Endodermal cell (in vitro differentiated cells): ENCODE measurements at regions not wholly inside any gene's neighbourhood (a gene's known extent, or its start where the extent isn't known, plus 50 kb on each side); places are given as distances from the start of the nearest gene placed in this dataset.

Experiments
- DNase-seq: peaks from one replicate; pipeline ENCODE4 v3.0.0-alpha.2; 2017
- H3K27ac ChIP-seq: 2 replicates; pipeline ENCODE4 v1.5.1; 2013; ENCODE audit warnings: mild to moderate bottlenecking, low read depth, low read length, moderate library complexity
- H3K27me3 ChIP-seq: 2 replicates; pipeline ENCODE4 v1.6.1; 2013; ENCODE audit warnings: mild to moderate bottlenecking, low read length, moderate library complexity; ENCODE audit not compliant: insufficient read depth, control insufficient read depth, poor library complexity, severe bottlenecking
- H3K36me3 ChIP-seq: 2 replicates; pipeline ENCODE4 v1.7.0; 2013; ENCODE audit warnings: mild to moderate bottlenecking, low read length, moderate library complexity; ENCODE audit not compliant: control insufficient read depth, insufficient read depth
- H3K4me1 ChIP-seq: one replicate; pipeline ENCODE4 v1.7.0; 2013; ENCODE audit warnings: low read length; ENCODE audit not compliant: control insufficient read depth, insufficient read depth
- H3K4me3 ChIP-seq: 2 replicates; pipeline ENCODE4 v1.5.1; 2013; ENCODE audit warnings: mild to moderate bottlenecking, low read length, moderate library complexity
- H3K9ac ChIP-seq: 2 replicates; pipeline ENCODE4 v1.6.1; 2013; ENCODE audit warnings: mild to moderate bottlenecking, low read length, moderate library complexity; ENCODE audit not compliant: poor library complexity, severe bottlenecking; ENCODE audit errors: extremely low read depth
- H3K9me3 ChIP-seq: 2 replicates; pipeline ENCODE4 v1.6.1; 2013; ENCODE audit warnings: mild to moderate bottlenecking, low read length, moderate library complexity; ENCODE audit not compliant: control insufficient read depth
- H3K27ac Mint-ChIP-seq: 2 replicates; pipeline ENCODE4 v1.8.0; 2020; ENCODE audit warnings: mixed read lengths
- H3K27me3 Mint-ChIP-seq: 2 replicates; pipeline ENCODE4 v1.8.0; 2021; ENCODE audit warnings: mild to moderate bottlenecking, mixed read lengths; ENCODE audit not compliant: insufficient read depth
- H3K36me3 Mint-ChIP-seq: 2 replicates; pipeline ENCODE4 v1.8.0; 2020; ENCODE audit warnings: low read depth, mixed read lengths
- H3K4me1 Mint-ChIP-seq: 2 replicates; pipeline ENCODE4 v1.8.0; 2020; ENCODE audit warnings: mixed read lengths
- H3K4me3 Mint-ChIP-seq: 2 replicates; pipeline ENCODE4 v1.8.0; 2020; ENCODE audit warnings: mild to moderate bottlenecking, moderate library complexity, mixed read lengths
- H3K9me3 Mint-ChIP-seq: 2 replicates; pipeline ENCODE4 v1.8.0; 2020; ENCODE audit warnings: mild to moderate bottlenecking, mixed read lengths
- CTCF ChIP-seq: fragments of 200-600 bp; sonication (generic); conservative IDR thresholded peaks from 2 replicates; pipeline ENCODE4 v1.5.0; 2021; ENCODE audit warnings: antibody characterized with exemption, mild to moderate bottlenecking
- WGBS, 2 experiments: methylation state at CpG; one replicate each; pipeline versions ENCODE4 v1.1.5 to v1.1.7; 2013; ENCODE audit warnings: missing lambda C conversion rate in 2 of 2, mixed read lengths in 1 of 2; ENCODE audit not compliant: insufficient coverage in 1 of 2, insufficient read length in 1 of 2; 5-methylcytosine and 5-hydroxymethylcytosine counted together

- Histone ChIP-seq H3K27ac (no peak overlapping the region), H3K4me1 (no peaks in the 10 kb centered on the region), H3K4me3 (no peak overlapping the region), H3K9me3 (no peaks in the 10 kb centered on the region), H3K9ac (no peak overlapping the region), H3K36me3 (no peaks in the 10 kb centered on the region), H3K27me3 (no peaks in the 10 kb centered on the region)
- Mint-ChIP-seq H3K27me3 (no peaks in the 10 kb centered on the region), H3K4me1 (peaks cover 7% of the 10 kb centered on the region), H3K4me3 (no peak overlapping the region), H3K9me3 (no peaks in the 10 kb centered on the region), H3K36me3 (no peaks in the 10 kb centered on the region), H3K27ac (no peak overlapping the region)
- TF ChIP-seq CTCF, result no peak
- 78% methylated on average over 2 of the region's 3 CpGs; no CpG with 5 or more reads in 1 of the 2 experiments for WGBS, 2 experiments
- no peak for DNase-seq
Measured at GRCh38 chr7:13411636-13412035, 577.8 kb downstream of the ETV1 start.

DNA sequence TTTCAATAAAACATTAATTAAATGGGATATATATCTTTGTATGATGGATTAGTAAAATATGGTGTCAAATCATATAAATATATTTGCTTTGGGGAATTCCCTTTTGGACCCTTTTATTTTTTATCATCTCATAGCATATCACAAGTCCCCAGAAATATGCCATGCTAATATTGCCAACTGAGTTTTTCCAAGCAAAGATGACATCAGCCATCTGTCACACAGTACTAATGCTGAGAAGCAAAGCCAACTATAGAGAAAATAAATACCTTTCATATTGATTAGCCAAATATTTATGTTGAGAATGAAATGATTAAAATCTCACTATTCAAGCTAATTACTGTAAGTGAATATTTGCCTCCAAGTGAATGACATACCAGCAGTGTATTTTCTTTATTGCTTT, 575.3 kb downstream of the ETV1 start:
- H3K27me3 ChIP-seq, result no peaks in the 10 kb centered on the region
- H3K27ac ChIP-seq, result no peak overlapping the region
- H3K4me3 ChIP-seq, result no peak overlapping the region
- H3K9me3 ChIP-seq, result peaks cover 6% of the 10 kb centered on the region
- H3K9ac ChIP-seq, result no peak overlapping the region
- no peaks in the 10 kb centered on the region for H3K27me3 Mint-ChIP-seq
- no peak overlapping the region for H3K27ac Mint-ChIP-seq
- H3K36me3 Mint-ChIP-seq, result peaks cover 2% of the 10 kb centered on the region
- no peaks in the 10 kb centered on the region for H3K4me1 Mint-ChIP-seq
- no peaks in the 10 kb centered on the region for H3K4me1 ChIP-seq
- no peaks in the 10 kb centered on the region for H3K36me3 ChIP-seq
- peaks cover 5% of the 10 kb centered on the region for H3K9me3 Mint-ChIP-seq
- no peak for DNase-seq
- no peak for TF ChIP-seq CTCF
- no peak overlapping the region for H3K4me3 Mint-ChIP-seq

DNA sequence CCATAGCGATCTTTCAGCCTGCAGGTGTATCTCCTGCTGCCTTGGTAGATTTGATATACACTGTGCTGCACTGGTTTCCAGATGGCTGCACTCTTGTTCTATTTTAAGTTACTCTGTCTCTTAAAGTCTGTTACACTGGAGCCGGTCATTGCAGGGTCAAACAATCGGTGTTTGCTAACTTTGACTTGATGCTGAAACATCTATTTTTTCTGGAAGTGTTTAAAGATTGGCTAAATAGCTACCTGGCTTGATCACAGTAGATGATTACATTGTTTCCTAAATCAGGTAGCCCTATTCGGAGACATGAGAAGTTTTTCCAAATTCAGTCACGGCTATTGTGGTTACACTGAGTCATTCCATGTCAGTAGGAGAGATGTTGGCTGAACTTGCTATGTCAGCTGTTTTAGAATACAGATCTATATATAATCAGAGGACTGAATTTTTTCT, 574.8 kb downstream of the ETV1 start:
- H3K4me1 ChIP-seq, result no peaks in the 10 kb centered on the region
- H3K27me3 ChIP-seq, result no peaks in the 10 kb centered on the region
- no peak overlapping the region for H3K4me3 ChIP-seq
- WGBS, 2 experiments, result 93 to 96% methylated on average over 5 of the region's 5 CpGs
- Mint-ChIP-seq H3K27ac (no peak overlapping the region), H3K27me3 (no peaks in the 10 kb centered on the region), H3K9me3 (peaks cover 8% of the 10 kb centered on the region), H3K4me1 (no peaks in the 10 kb centered on the region), H3K36me3 (peaks cover 2% of the 10 kb centered on the region), H3K4me3 (no peak overlapping the region)
- H3K36me3 ChIP-seq, result no peaks in the 10 kb centered on the region
- H3K9me3 ChIP-seq, result peaks cover 6% of the 10 kb centered on the region
- no peak overlapping the region for H3K9ac ChIP-seq
- no peak for DNase-seq
- H3K27ac ChIP-seq, result no peak overlapping the region
- no peak for TF ChIP-seq CTCF
